ENCODE measurements at regions not wholly inside any gene's neighbourhood (a gene's known extent, or its start where the extent isn't known, plus 50 kb on each side); places are given as distances from the start of the nearest gene placed in this dataset.

DNA sequence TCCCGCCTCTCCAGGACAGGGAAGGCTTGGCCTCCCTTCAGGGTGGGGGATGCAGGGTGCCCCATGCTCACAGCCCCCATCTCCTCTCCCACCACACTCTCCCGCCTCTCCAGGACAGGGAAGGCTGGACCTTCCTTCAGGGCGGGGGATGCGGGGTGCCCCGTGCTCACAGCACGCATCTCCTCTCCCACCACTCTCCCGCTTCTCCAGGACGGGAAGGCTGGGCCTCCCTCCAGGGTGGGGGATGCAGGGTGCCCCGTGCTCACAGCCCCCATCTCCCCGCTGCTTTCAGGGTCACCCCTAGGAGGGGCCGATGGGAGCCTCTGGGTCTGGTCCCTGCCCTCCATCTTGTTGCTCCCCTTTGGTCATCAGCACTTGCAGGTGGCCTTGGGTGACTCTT, 348.0 kb downstream of the CTTN start (continued):
- TF ChIP-seq ZNF777 (CRISPR knock-in tag; IDR thresholded peaks at IDR 0.05): no peak
- TF ChIP-seq, protein P1, sequence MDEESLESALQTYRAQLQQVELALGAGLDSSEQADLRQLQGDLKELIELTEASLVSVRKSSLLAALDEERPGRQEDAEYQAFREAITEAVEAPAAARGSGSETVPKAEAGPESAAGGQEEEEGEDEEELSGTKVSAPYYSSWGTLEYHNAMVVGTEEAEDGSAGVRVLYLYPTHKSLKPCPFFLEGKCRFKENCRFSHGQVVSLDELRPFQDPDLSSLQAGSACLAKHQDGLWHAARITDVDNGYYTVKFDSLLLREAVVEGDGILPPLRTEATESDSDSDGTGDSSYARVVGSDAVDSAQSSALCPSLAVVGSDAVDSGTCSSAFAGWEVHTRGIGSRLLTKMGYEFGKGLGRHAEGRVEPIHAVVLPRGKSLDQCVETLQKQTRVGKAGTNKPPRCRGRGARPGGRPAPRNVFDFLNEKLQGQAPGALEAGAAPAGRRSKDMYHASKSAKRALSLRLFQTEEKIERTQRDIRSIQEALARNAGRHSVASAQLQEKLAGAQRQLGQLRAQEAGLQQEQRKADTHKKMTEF (CRISPR knock-in tag; IDR thresholded peaks at IDR 0.05): no peak
- no peak for TF ChIP-seq ZSCAN31 (CRISPR knock-in tag; IDR thresholded peaks at IDR 0.05; ENCODE audit: low read depth)
- no peak for TF ChIP-seq GABPA (IDR thresholded peaks at IDR 0.05; ENCODE audit: low read depth, low read length)
- no peak for TF ChIP-seq GABPA (CRISPR knock-in tag; IDR thresholded peaks at IDR 0.05; ENCODE audit: low read depth)

DNA sequence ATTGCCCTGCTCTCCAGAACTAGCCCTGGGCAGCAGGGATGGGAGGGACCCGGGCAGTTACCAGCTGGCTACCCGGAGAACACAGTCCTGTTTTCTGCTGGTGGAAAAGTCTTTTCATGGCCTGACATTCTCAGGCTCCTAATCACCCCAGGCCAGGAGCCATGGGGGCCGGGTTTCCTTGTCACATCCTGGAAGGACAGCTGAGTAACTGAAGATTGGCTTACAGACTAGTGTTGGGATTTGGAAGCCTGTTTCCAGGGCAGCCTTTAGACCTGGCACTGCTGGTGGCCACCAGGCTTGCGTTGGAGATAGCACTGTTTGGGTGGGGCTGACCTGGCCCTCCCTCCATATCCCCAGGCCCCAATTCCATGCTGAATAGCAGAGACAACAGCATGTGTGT, 349.0 kb downstream of the CTTN start:
- Histone ChIP-seq H2AFZ (ENCODE audit: low read length) (no peak overlapping the region), H3K79me2 (ENCODE audit: insufficient read depth, low read length) (no peaks in the 10 kb centered on the region), H4K20me1 (ENCODE audit: insufficient read depth, low read length) (0 out of 2 replicates have a peak, but pooled peaks cover 4% of the 10 kb centered on the region), H3K4me3 (replicated peaks in 1 of 3; ENCODE audit: insufficient read depth in 1 of 3, low read depth in 2 of 3, low read length in 3 of 3) (no peak overlapping the region), H3K9ac (ENCODE audit: insufficient read depth, low read depth, low read length) (no peak overlapping the region), H3K27ac (ENCODE audit: extremely low read length, insufficient read depth, low read length) (no peak overlapping the region), H3K9me3 (ENCODE audit: low read length) (peaks cover 19% of the 10 kb centered on the region), H3K36me3 (replicated peaks in 1 of 2; ENCODE audit: control insufficient read depth in 1 of 2, insufficient read depth in 2 of 2, low read length in 2 of 2) (peaks cover 0 to 14% of the 10 kb centered on the region in 2 experiments; a peak in 1 of 5 replicates), H3K4me1 (ENCODE audit: insufficient read depth, low read length) (no peaks in the 10 kb centered on the region), H3K4me2 (ENCODE audit: low read depth, low read length) (no peak overlapping the region), H3K27me3 (ENCODE audit: control insufficient read depth in 1 of 2, insufficient read depth in 2 of 2, low read length in 2 of 2) (no peaks in the 10 kb centered on the region)
- FAIRE-seq: no peak
- WGBS (ENCODE audit: low lambda C conversion rate): 100% methylated on average over 1 of the region's 4 CpGs
- CTCF ChIA-PET (ENCODE audit: low intra/inter-chr PET ratio, low total read pairs): no interaction called here
- intact Hi-C loops (cut with micrococcal nuclease; ENCODE audit: unreplicated experiment) (no loop called here), in situ Hi-C loops (cut with HindIII; ENCODE audit: extremely low pct_ligation_motif_present, low pct_unique_long_range_greater_than_20kb) (no loop called here)
- BruUV-seq (replicated peaks): no TSS peak
- DNase-seq (ENCODE audit: low spot score): no peak
- POLR2A ChIA-PET: no interaction called here
- ATAC-seq: no peak
- TF ChIP-seq MIXL1 (CRISPR knock-in tag; IDR thresholded peaks at IDR 0.05): no peak
- TF ChIP-seq ATF7 (IDR thresholded peaks at IDR 0.05): no peak
- TF ChIP-seq ATF7 (CRISPR knock-in tag; IDR thresholded peaks at IDR 0.05): no peak
- TF ChIP-seq, protein P2, sequence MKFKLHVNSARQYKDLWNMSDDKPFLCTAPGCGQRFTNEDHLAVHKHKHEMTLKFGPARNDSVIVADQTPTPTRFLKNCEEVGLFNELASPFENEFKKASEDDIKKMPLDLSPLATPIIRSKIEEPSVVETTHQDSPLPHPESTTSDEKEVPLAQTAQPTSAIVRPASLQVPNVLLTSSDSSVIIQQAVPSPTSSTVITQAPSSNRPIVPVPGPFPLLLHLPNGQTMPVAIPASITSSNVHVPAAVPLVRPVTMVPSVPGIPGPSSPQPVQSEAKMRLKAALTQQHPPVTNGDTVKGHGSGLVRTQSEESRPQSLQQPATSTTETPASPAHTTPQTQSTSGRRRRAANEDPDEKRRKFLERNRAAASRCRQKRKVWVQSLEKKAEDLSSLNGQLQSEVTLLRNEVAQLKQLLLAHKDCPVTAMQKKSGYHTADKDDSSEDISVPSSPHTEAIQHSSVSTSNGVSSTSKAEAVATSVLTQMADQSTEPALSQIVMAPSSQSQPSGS (CRISPR knock-in tag; IDR thresholded peaks at IDR 0.05): no peak
- TF ChIP-seq PAX8 (CRISPR knock-in tag; IDR thresholded peaks at IDR 0.05; ENCODE audit: borderline replicate concordance): no peak
- TF ChIP-seq SP5 (CRISPR knock-in tag; IDR thresholded peaks at IDR 0.05; ENCODE audit: borderline replicate concordance, low read depth): no peak
- TF ChIP-seq ZNF282 (IDR thresholded peaks at IDR 0.05; ENCODE audit: partially characterized antibody): no peak
- no peak for TF ChIP-seq EEA1 (CRISPR knock-in tag; IDR thresholded peaks at IDR 0.05; ENCODE audit: borderline replicate concordance)
- no peak for TF ChIP-seq ZNF607 (CRISPR knock-in tag; IDR thresholded peaks at IDR 0.05; ENCODE audit: borderline replicate concordance)
- TF ChIP-seq, protein P3, sequence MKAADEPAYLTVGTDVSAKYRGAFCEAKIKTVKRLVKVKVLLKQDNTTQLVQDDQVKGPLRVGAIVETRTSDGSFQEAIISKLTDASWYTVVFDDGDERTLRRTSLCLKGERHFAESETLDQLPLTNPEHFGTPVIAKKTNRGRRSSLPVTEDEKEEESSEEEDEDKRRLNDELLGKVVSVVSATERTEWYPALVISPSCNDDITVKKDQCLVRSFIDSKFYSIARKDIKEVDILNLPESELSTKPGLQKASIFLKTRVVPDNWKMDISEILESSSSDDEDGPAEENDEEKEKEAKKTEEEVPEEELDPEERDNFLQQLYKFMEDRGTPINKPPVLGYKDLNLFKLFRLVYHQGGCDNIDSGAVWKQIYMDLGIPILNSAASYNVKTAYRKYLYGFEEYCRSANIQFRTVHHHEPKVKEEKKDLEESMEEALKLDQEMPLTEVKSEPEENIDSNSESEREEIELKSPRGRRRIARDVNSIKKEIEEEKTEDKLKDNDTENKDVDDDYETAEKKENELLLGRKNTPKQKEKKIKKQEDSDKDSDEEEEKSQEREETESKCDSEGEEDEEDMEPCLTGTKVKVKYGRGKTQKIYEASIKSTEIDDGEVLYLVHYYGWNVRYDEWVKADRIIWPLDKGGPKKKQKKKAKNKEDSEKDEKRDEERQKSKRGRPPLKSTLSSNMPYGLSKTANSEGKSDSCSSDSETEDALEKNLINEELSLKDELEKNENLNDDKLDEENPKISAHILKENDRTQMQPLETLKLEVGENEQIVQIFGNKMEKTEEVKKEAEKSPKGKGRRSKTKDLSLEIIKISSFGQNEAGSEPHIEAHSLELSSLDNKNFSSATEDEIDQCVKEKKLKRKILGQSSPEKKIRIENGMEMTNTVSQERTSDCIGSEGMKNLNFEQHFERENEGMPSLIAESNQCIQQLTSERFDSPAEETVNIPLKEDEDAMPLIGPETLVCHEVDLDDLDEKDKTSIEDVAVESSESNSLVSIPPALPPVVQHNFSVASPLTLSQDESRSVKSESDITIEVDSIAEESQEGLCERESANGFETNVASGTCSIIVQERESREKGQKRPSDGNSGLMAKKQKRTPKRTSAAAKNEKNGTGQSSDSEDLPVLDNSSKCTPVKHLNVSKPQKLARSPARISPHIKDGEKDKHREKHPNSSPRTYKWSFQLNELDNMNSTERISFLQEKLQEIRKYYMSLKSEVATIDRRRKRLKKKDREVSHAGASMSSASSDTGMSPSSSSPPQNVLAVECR (CRISPR knock-in tag; IDR thresholded peaks at IDR 0.05; ENCODE audit: borderline replicate concordance): no peak
- TF ChIP-seq, protein P4, sequence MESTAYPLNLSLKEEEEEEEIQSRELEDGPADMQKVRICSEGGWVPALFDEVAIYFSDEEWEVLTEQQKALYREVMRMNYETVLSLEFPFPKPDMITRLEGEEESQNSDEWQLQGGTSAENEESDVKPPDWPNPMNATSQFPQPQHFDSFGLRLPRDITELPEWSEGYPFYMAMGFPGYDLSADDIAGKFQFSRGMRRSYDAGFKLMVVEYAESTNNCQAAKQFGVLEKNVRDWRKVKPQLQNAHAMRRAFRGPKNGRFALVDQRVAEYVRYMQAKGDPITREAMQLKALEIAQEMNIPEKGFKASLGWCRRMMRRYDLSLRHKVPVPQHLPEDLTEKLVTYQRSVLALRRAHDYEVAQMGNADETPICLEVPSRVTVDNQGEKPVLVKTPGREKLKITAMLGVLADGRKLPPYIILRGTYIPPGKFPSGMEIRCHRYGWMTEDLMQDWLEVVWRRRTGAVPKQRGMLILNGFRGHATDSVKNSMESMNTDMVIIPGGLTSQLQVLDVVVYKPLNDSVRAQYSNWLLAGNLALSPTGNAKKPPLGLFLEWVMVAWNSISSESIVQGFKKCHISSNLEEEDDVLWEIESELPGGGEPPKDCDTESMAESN (CRISPR knock-in tag; conservative IDR thresholded peaks at IDR 0.05): no peak
